OCI-LY7 (cell line): ENCODE measurements at regions not wholly inside any gene's neighbourhood (a gene's known extent, or its start where the extent isn't known, plus 50 kb on each side); places are given as distances from the start of the nearest gene placed in this dataset.

Experiments used
- EZH2phosphoT487 ChIP-seq: fragments of 200-600 bp; sonication (generic); IDR thresholded peaks from 2 replicates; pipeline ENCODE4 v1.6.1; 2018; ENCODE audit warnings: low read depth, borderline replicate concordance, mild to moderate bottlenecking, mixed run types, antibody characterized with exemption, low read length, moderate library complexity, mixed read lengths
- TF ChIP-seq, protein P1 (sequence below): fragments of 200-600 bp; sonication (generic); conservative IDR thresholded peaks from 2 replicates; pipeline ENCODE4 v1.5.1; 2014; ENCODE audit warnings: mild to moderate bottlenecking, antibody characterized with exemption, low read length, moderate library complexity, mixed read lengths

DNA sequence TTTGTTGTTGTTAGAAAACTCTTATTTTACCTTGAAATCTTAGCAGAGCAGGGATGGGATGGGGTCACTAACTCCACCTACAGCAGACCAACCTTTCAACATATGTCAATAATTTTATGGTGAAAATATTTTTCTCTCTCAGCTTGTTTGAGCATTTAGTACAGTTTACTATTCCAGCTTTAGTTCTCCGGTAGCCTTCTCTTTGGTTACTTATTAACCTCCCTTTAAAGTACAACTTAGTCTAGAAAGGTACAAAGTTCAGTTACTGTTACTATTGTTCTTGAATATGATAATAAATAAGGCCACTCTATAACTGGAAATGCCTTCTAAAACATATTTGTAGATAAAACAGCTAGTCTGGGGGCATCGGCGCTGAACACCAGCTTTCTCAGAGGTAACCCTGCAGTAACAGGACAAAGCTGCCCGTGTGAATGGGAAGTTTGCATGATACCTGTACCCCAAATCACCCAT lies 233.3 kb downstream of the PCSK1 start:
- TF ChIP-seq, protein P1, sequence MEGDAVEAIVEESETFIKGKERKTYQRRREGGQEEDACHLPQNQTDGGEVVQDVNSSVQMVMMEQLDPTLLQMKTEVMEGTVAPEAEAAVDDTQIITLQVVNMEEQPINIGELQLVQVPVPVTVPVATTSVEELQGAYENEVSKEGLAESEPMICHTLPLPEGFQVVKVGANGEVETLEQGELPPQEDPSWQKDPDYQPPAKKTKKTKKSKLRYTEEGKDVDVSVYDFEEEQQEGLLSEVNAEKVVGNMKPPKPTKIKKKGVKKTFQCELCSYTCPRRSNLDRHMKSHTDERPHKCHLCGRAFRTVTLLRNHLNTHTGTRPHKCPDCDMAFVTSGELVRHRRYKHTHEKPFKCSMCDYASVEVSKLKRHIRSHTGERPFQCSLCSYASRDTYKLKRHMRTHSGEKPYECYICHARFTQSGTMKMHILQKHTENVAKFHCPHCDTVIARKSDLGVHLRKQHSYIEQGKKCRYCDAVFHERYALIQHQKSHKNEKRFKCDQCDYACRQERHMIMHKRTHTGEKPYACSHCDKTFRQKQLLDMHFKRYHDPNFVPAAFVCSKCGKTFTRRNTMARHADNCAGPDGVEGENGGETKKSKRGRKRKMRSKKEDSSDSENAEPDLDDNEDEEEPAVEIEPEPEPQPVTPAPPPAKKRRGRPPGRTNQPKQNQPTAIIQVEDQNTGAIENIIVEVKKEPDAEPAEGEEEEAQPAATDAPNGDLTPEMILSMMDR: no peak
- TF ChIP-seq EZH2phosphoT487: no peak
